A673 (cell line): ENCODE measurements at regions not wholly inside any gene's neighbourhood (a gene's known extent, or its start where the extent isn't known, plus 50 kb on each side); places are given as distances from the start of the nearest gene placed in this dataset.
"Not testable (repeated sequence)": the region's sequence is repeated elsewhere in the genome, so short reads cannot be mapped to it uniquely, and the experiment has no call there.

ENCODE experiments used
- BruUV-seq: library from RNA; stranded (reverse); fragments of 400-500 nt; replicated peaks from 2 replicates; lab custom pipeline; 2021; lab: Mats Ljungman, UMichigan
- CTCF ChIA-PET: fragments of 300-600 bp; sonication (Branson Sonifier 250); formaldehyde crosslinking; loops from one replicate; lab custom pipeline; 2022; ENCODE audit warnings: antibody characterized with exemption; lab: Charles Lee
- POLR2A ChIA-PET: fragments of 300-600 bp; sonication (Branson Sonifier 250); formaldehyde crosslinking; loops from one replicate; lab custom pipeline; 2022; ENCODE audit warnings: antibody characterized with exemption; ENCODE audit not compliant: low non-redundant PET; lab: Charles Lee
- DNase-seq: peaks from one replicate; pipeline ENCODE4 v3.0.0-alpha.2; 2015; ENCODE audit warnings: low spot score
- H3K27ac ChIP-seq: fragments of 200-600 bp; sonication (generic); 2 replicates; pipeline ENCODE4 v1.5.1; 2016; ENCODE audit warnings: mixed run types, low read depth, mild to moderate bottlenecking, mixed read lengths, antibody characterized with exemption, low read length; ENCODE audit not compliant: poor library complexity, severe bottlenecking
- H3K27me3 ChIP-seq: fragments of 200-600 bp; sonication (generic); replicated peaks from 2 replicates; pipeline ENCODE4 v1.6.1; 2017; ENCODE audit warnings: mixed run types, low read depth, mild to moderate bottlenecking, mixed read lengths, antibody characterized with exemption, low read length; ENCODE audit not compliant: insufficient read depth, poor library complexity
- H3K36me3 ChIP-seq: fragments of 200-600 bp; sonication (generic); 2 replicates; pipeline ENCODE4 v1.6.1; 2016; ENCODE audit warnings: mixed run types, mild to moderate bottlenecking, mixed read lengths, antibody characterized with exemption, low read length; ENCODE audit not compliant: insufficient read depth, poor library complexity, severe bottlenecking
- H3K4me1 ChIP-seq: fragments of 200-600 bp; sonication (generic); 2 replicates; pipeline ENCODE4 v1.6.1; 2017; ENCODE audit warnings: mixed run types, mild to moderate bottlenecking, mixed read lengths, antibody characterized with exemption, low read length; ENCODE audit not compliant: insufficient read depth, poor library complexity, severe bottlenecking
- H3K4me3 ChIP-seq: fragments of 200-600 bp; sonication (generic); 2 replicates; pipeline ENCODE4 v1.5.1; 2016; ENCODE audit warnings: low read depth, mixed run types, mild to moderate bottlenecking, mixed read lengths, low read length; ENCODE audit not compliant: poor library complexity, severe bottlenecking
- H3K9me3 ChIP-seq: fragments of 200-600 bp; sonication (generic); 2 replicates; pipeline ENCODE4 v1.6.1; 2016; ENCODE audit warnings: mixed run types, low read depth, mild to moderate bottlenecking, mixed read lengths, antibody characterized with exemption, low read length; ENCODE audit not compliant: poor library complexity, severe bottlenecking
- CTCF ChIP-seq: fragments of 300-800, 200-600 bp; sonication (generic); conservative IDR thresholded peaks from 2 replicates; pipeline ENCODE4 v1.5.1; 2017; ENCODE audit warnings: low read depth, mild to moderate bottlenecking, antibody characterized with exemption, low read length, moderate library complexity, mixed read lengths
- EZH2 ChIP-seq: fragments of 200-600 bp; sonication (generic); IDR thresholded peaks from 2 replicates; pipeline ENCODE4 v1.6.1; 2017; ENCODE audit warnings: borderline replicate concordance, low read depth, mild to moderate bottlenecking, mixed read lengths, antibody characterized with exemption, low read length; ENCODE audit not compliant: poor library complexity, severe bottlenecking
- intact Hi-C: fragments of 100-400 bp; cut with micrococcal nuclease; formaldehyde crosslinking; loops from one replicate; pipeline ENCODE4 v1.10.0; 2022; ENCODE audit not compliant: unreplicated experiment

- BruUV-seq, H3K27me3 ChIP-seq, H3K27ac ChIP-seq, H3K36me3 ChIP-seq, CTCF ChIA-PET, H3K4me3 ChIP-seq, H3K9me3 ChIP-seq, DNase-seq, POLR2A ChIA-PET, intact Hi-C loops: not testable (repeated sequence)
- H3K4me1 ChIP-seq = peaks cover 20% of the 10 kb centered on the region
These were observed 52.5 kb upstream of the CCDC71L start for GRCh38 chr7:106713452-106713851.

- POLR2A ChIA-PET, intact Hi-C loops, BruUV-seq, H3K36me3 ChIP-seq, H3K4me3 ChIP-seq, H3K9me3 ChIP-seq, H3K27me3 ChIP-seq, DNase-seq, H3K27ac ChIP-seq, CTCF ChIA-PET: not testable (repeated sequence)
- H3K4me1 ChIP-seq = peaks cover 33% of the 10 kb centered on the region
These were observed 53.9 kb upstream of the CCDC71L start for GRCh38 chr7:106714590-106715442.

GRCh38 chr7:106715730-106716129 lies 54.8 kb upstream of the CCDC71L start:
- Histone ChIP-seq H3K4me1 (peaks cover 40% of the 10 kb centered on the region), H3K9me3 (no peaks in the 10 kb centered on the region), H3K4me3 (no peak overlapping the region), H3K27ac (no peak overlapping the region), H3K27me3 (no peaks in the 10 kb centered on the region), H3K36me3 (no peaks in the 10 kb centered on the region)
- intact Hi-C loops = no loop called here
- POLR2A ChIA-PET = no interaction called here
- TF ChIP-seq EZH2 = no peak
- no peak for TF ChIP-seq CTCF
- no peak for DNase-seq
- CTCF ChIA-PET = no interaction called here
- BruUV-seq = no TSS peak

- Histone ChIP-seq H3K9me3 (no peaks in the 10 kb centered on the region), H3K4me1 (peaks cover 40% of the 10 kb centered on the region), H3K36me3 (no peaks in the 10 kb centered on the region), H3K27ac (peak overlapping the region; percentile 74), H3K4me3 (peak overlapping the region; percentile 1), H3K27me3 (no peaks in the 10 kb centered on the region)
- intact Hi-C loops = no loop called here
- BruUV-seq = no TSS peak
- peak; percentile 28 for DNase-seq
- TF ChIP-seq CTCF (no peak), EZH2 (no peak)
- ChIA-PET CTCF (interaction anchor here (0.9 kb wide), 1 partner anchor 57 kb away, joined by 3 read pairs; no protein-coding TSS in a partner anchor), POLR2A (no interaction called here)
These were observed 56.4 kb upstream of the CCDC71L start for GRCh38 chr7:106717254-106717954.
